ENCODE measurements at regions not wholly inside any gene's neighbourhood (a gene's known extent, or its start where the extent isn't known, plus 50 kb on each side); places are given as distances from the start of the nearest gene placed in this dataset.
A peak's percentile ranks its signal among the peaks of the same experiment; 100 is the strongest.

- peak; percentile 24 for DNase-seq (ENCODE audit: low read depth)
Observed at GRCh38 chr16:10314811-10315210, 71.0 kb upstream of the ATF7IP2 start.

- DNase-seq (ENCODE audit: low read depth) = no peak
Observed at GRCh38 chr16:10317425-10318001, 68.3 kb upstream of the ATF7IP2 start.

GRCh38 chr16:10318798-10319500 is 66.9 kb upstream of the ATF7IP2 start:
- DNase-seq (ENCODE audit: low read depth) = no peak

GRCh38 chr16:10321407-10322387 is 64.2 kb upstream of the ATF7IP2 start:
- no peak for DNase-seq (ENCODE audit: low read depth)

- DNase-seq (ENCODE audit: low read depth) = no peak
Observed at GRCh38 chr16:10322723-10323527, 62.9 kb upstream of the ATF7IP2 start.

- no peak for DNase-seq (ENCODE audit: low read depth)
Observed at GRCh38 chr16:10323528-10323869, 62.4 kb upstream of the ATF7IP2 start.

- no peak for DNase-seq (ENCODE audit: low read depth)
Observed at GRCh38 chr16:10324210-10324609, 61.7 kb upstream of the ATF7IP2 start.

GRCh38 chr16:10325783-10326543 is 59.9 kb upstream of the ATF7IP2 start:
- peak; percentile 34 for DNase-seq (ENCODE audit: low read depth)

- no peak for DNase-seq (ENCODE audit: low read depth)
Observed at GRCh38 chr16:10326647-10327046, 59.2 kb upstream of the ATF7IP2 start.

GRCh38 chr16:10328291-10328690 is 57.6 kb upstream of the ATF7IP2 start:
- DNase-seq (ENCODE audit: low read depth) = peak; percentile 85

- DNase-seq (ENCODE audit: low read depth) = no peak
Observed at GRCh38 chr16:10332241-10332640, 53.6 kb upstream of the ATF7IP2 start.

- no peak for DNase-seq (ENCODE audit: low read depth)
Observed at GRCh38 chr16:10332775-10333174, 53.1 kb upstream of the ATF7IP2 start.

GRCh38 chr16:10333321-10334032 is 52.4 kb upstream of the ATF7IP2 start:
- DNase-seq (ENCODE audit: low read depth) = no peak

GRCh38 chr16:10335681-10336080 is 50.2 kb upstream of the ATF7IP2 start:
- DNase-seq (ENCODE audit: low read depth) = no peak

Measured in amniotic epithelial cell (primary cell).